IMR-90 (cell line): ENCODE measurements at regions not wholly inside any gene's neighbourhood (a gene's known extent, or its start where the extent isn't known, plus 50 kb on each side); places are given as distances from the start of the nearest gene placed in this dataset.

Source experiments
- ATAC-seq: fragments of 200-7000 bp; cut with Tn5 transposase; 2 replicates; pipeline ENCODE4 v1.9.1; 2020; ENCODE audit warnings: low read depth, mild to moderate bottlenecking, moderate library complexity
- BruUV-seq: library from RNA; stranded (reverse); fragments of 400-500 nt; replicated peaks from 2 replicates; lab custom pipeline; 2021; lab: Mats Ljungman, UMichigan
- CTCF ChIA-PET: fragments of 300-600 bp; formaldehyde crosslinking; extraction: SDS; loops from one replicate; lab custom pipeline; 2021; ENCODE audit warnings: antibody characterized with exemption; lab: Yijun Ruan, JAX
- POLR2A ChIA-PET: fragments of 300-600 bp; sonication (Branson Sonifier 250); formaldehyde crosslinking; loops from one replicate; lab custom pipeline; 2022; ENCODE audit warnings: antibody characterized with exemption; ENCODE audit not compliant: unreplicated experiment; lab: Charles Lee
- DNase-seq: peaks from one replicate; pipeline ENCODE4 v3.0.0; 2013
- H2AFZ ChIP-seq: replicated peaks from 2 replicates; pipeline ENCODE3; 2013; ENCODE audit warnings: low read length, mild to moderate bottlenecking; ENCODE audit not compliant: poor library complexity
- H2AK5ac ChIP-seq: 2 replicates; pipeline ENCODE4 v1.6.1; 2013; ENCODE audit warnings: low read depth, low read length, inconsistent platforms
- H2AK9ac ChIP-seq: replicated peaks from 2 replicates; pipeline ENCODE3; 2013; ENCODE audit warnings: mild to moderate bottlenecking, low read depth, low read length, moderate library complexity; ENCODE audit not compliant: poor library complexity
- H2BK120ac ChIP-seq: 2 replicates; pipeline ENCODE4 v1.6.1; 2013; ENCODE audit warnings: low read depth, low read length, inconsistent platforms
- H2BK15ac ChIP-seq: 3 replicates; pipeline ENCODE4 v1.6.1; 2013; ENCODE audit warnings: low read depth, low read length, inconsistent platforms
- H2BK20ac ChIP-seq: 2 replicates; pipeline ENCODE4 v1.6.1; 2013; ENCODE audit warnings: low read depth, mild to moderate bottlenecking, inconsistent platforms, low read length, moderate library complexity
- H2BK5ac ChIP-seq: 2 replicates; pipeline ENCODE4 v1.6.1; 2013; ENCODE audit warnings: mild to moderate bottlenecking, low read depth, low read length, inconsistent platforms; ENCODE audit not compliant: poor library complexity, severe bottlenecking
- H3K14ac ChIP-seq: replicated peaks from 2 replicates; pipeline ENCODE4 v1.6.1; 2013; ENCODE audit warnings: low read depth, low read length, inconsistent platforms
- H3K18ac ChIP-seq: 2 replicates; pipeline ENCODE4 v1.6.1; 2013; ENCODE audit warnings: low read depth, low read length, control low read depth
- H3K23ac ChIP-seq: 2 replicates; pipeline ENCODE4 v1.6.1; 2013; ENCODE audit warnings: low read depth, low read length, inconsistent platforms
- H3K27ac ChIP-seq: 2 replicates; pipeline ENCODE4 v1.5.1; 2013; ENCODE audit warnings: mild to moderate bottlenecking, control low read depth, low read length; ENCODE audit not compliant: insufficient read depth
- H3K27me3 ChIP-seq: 2 replicates; pipeline ENCODE4 v1.6.1; 2013; ENCODE audit warnings: low read length; ENCODE audit not compliant: control insufficient read depth, insufficient read depth
- H3K36me3 ChIP-seq: 2 replicates; pipeline ENCODE4 v1.6.1; 2013; ENCODE audit warnings: low read length, mixed read lengths; ENCODE audit not compliant: control insufficient read depth, insufficient read depth
- H3K4ac ChIP-seq: 2 replicates; pipeline ENCODE4 v1.6.1; 2013; ENCODE audit warnings: low read depth, low read length, inconsistent platforms
- H3K4me1 ChIP-seq: 2 replicates; pipeline ENCODE4 v1.6.1; 2013; ENCODE audit warnings: low read length, mixed read lengths; ENCODE audit not compliant: control insufficient read depth, insufficient read depth
- H3K4me2 ChIP-seq: 2 replicates; pipeline ENCODE4 v1.6.1; 2013; ENCODE audit warnings: low read depth, mild to moderate bottlenecking, control low read depth, low read length, moderate library complexity
- H3K4me3 ChIP-seq: 2 replicates; pipeline ENCODE4 v1.5.1; 2013; ENCODE audit warnings: low read depth, mild to moderate bottlenecking, control low read depth, low read length, moderate library complexity; ENCODE audit not compliant: insufficient read depth
- H3K56ac ChIP-seq: 2 replicates; pipeline ENCODE4 v1.6.1; 2013; ENCODE audit warnings: low read length, inconsistent platforms; ENCODE audit not compliant: insufficient read depth; ENCODE audit errors: extremely low read depth
- H3K79me1 ChIP-seq, 2 experiments: 2 replicates each; pipeline ENCODE4 v1.6.1; 2013; ENCODE audit warnings: low read length in 2 of 2, inconsistent platforms in 1 of 2, low read depth in 1 of 2
- H3K9ac ChIP-seq: 2 replicates; pipeline ENCODE4 v1.6.1; 2013; ENCODE audit warnings: low read depth, low read length, control low read depth
- H3K9me1 ChIP-seq: 2 replicates; pipeline ENCODE4 v1.6.1; 2013; ENCODE audit warnings: low read length, inconsistent platforms; ENCODE audit not compliant: insufficient read depth
- H3K9me3 ChIP-seq: 2 replicates; pipeline ENCODE4 v1.6.1; 2013; ENCODE audit warnings: low read length; ENCODE audit not compliant: control insufficient read depth, insufficient read depth
- H4K20me1 ChIP-seq: 2 replicates; pipeline ENCODE4 v1.6.1; 2013; ENCODE audit warnings: low read length, inconsistent platforms; ENCODE audit not compliant: insufficient read depth
- H4K5ac ChIP-seq: 2 replicates; pipeline ENCODE4 v1.6.1; 2013; ENCODE audit warnings: mild to moderate bottlenecking, low read depth, low read length, control low read depth
- H4K8ac ChIP-seq, 2 experiments: 2 replicates each; pipeline ENCODE4 v1.6.1; 2013; ENCODE audit warnings: low read depth in 2 of 2, low read length in 2 of 2, control low read depth in 1 of 2, inconsistent platforms in 1 of 2
- H4K91ac ChIP-seq: 2 replicates; pipeline ENCODE4 v1.6.1; 2013; ENCODE audit warnings: low read depth, low read length, inconsistent platforms; ENCODE audit not compliant: insufficient read depth
- CEBPB ChIP-seq: IDR thresholded peaks from 2 replicates; pipeline ENCODE4 v1.6.1; 2012; ENCODE audit warnings: low read depth, low read length, improper control_type of control experiment
- CTCF ChIP-seq: conservative IDR thresholded peaks from 2 replicates; pipeline ENCODE4 v1.5.1; 2012; ENCODE audit warnings: mild to moderate bottlenecking, low read depth, low read length, improper control_type of control experiment
- ELK1 ChIP-seq: fragments of 150-350 bp; IDR thresholded peaks from 2 replicates; pipeline ENCODE4 v1.6.1; 2016; ENCODE audit warnings: low read depth, mild to moderate bottlenecking, low read length, moderate library complexity, borderline replicate concordance
- WGBS, 2 experiments: methylation state at CpG; one replicate each; pipeline versions ENCODE4 v1.1.5 to v1.1.7; 2013; ENCODE audit warnings: missing lambda C conversion rate in 2 of 2; ENCODE audit not compliant: insufficient read length in 1 of 2; ENCODE audit errors: extremely low coverage in 2 of 2; 5-methylcytosine and 5-hydroxymethylcytosine counted together
- dilution Hi-C: fragments of 300-500 bp; cut with HindIII; formaldehyde crosslinking; loops from one replicate; pipeline ENCODE4 v1.14.3; 2018; ENCODE audit warnings: low sequenced_read_pairs; ENCODE audit not compliant: unreplicated experiment
- in situ Hi-C: fragments of 300-500 bp; cut with MboI; formaldehyde crosslinking; loops from 3 replicates; pipeline ENCODE4 v1.14.3; 2019; ENCODE audit warnings: low sequenced_read_pairs, inconsistent platforms, mixed read lengths
- intact Hi-C: fragments of 100-400 bp; cut with micrococcal nuclease; formaldehyde crosslinking; loops from 2 replicates; pipeline ENCODE4 v1.10.0; 2022

GRCh38 chr10:44511601-44512000 lies 126.7 kb upstream of the CXCL12 start:
- Histone ChIP-seq H4K5ac (no peak overlapping the region), H4K8ac (no peak overlapping the region), H3K14ac (no peak overlapping the region), H2AFZ (no peak overlapping the region), H2BK120ac (no peak overlapping the region), H4K20me1 (no peaks in the 10 kb centered on the region), H3K36me3 (no peaks in the 10 kb centered on the region), H3K4me1 (no peaks in the 10 kb centered on the region), H3K4ac (no peak overlapping the region), H3K79me1 (no peaks in the 10 kb centered on the region), H3K23ac (no peak overlapping the region), H3K18ac (no peak overlapping the region), H4K91ac (no peak overlapping the region), H3K9ac (no peak overlapping the region), H3K4me2 (no peak overlapping the region), H2BK5ac (no peak overlapping the region), H2BK15ac (no peak overlapping the region), H3K9me1 (no peaks in the 10 kb centered on the region), H3K27me3 (peaks cover 18% of the 10 kb centered on the region), H3K4me3 (no peak overlapping the region), H3K9me3 (no peaks in the 10 kb centered on the region), H2AK5ac (no peak overlapping the region), H2BK20ac (no peak overlapping the region), H2AK9ac (no peak overlapping the region), H3K27ac (no peak overlapping the region), H3K56ac (no peak overlapping the region)
- ATAC-seq (no peak), DNase-seq (no peak)
- dilution Hi-C loops (no loop called here), intact Hi-C loops (no loop called here), in situ Hi-C loops (no loop called here)
- ChIA-PET CTCF (no interaction called here), POLR2A (no interaction called here)
- TF ChIP-seq CTCF, result no peak
- no peak for TF ChIP-seq ELK1
- no peak for TF ChIP-seq CEBPB
- BruUV-seq, result no TSS peak
- WGBS, 2 experiments, result no CpG with 5 or more reads among the region's 2 CpGs
